Right lobe of liver (tissue), 4 donors: ENCODE measurements at regions not wholly inside any gene's neighbourhood (a gene's known extent, or its start where the extent isn't known, plus 50 kb on each side); places are given as distances from the start of the nearest gene placed in this dataset.

Source experiments
- CTCF ChIP-seq, 4 donors: fragments of 200-600 bp in 3 of 4; fragments of 450-650 bp in 1 of 4; IDR thresholded peaks; one replicate each; pipeline versions ENCODE4 v1.5.1 to v1.8.0; 2016 to 2022; ENCODE audit warnings: antibody characterized with exemption in 4 of 4, mild to moderate bottlenecking in 2 of 4
- POLR2A ChIP-seq: fragments of 450-650 bp; IDR thresholded peaks from one replicate; pipeline ENCODE4 v1.6.1; 2017; ENCODE audit warnings: antibody characterized with exemption, mild to moderate bottlenecking
- donor health status: DM: no; HTN: no; CAD: no.
- donor health status: DM: no; HTN: no; CAD: no.
- donor health status: DM: no; HTN: yes; CAD: no.

- no peak for TF ChIP-seq CTCF (IDR thresholded peaks at IDR 0.05)
- no peak for TF ChIP-seq POLR2A
Measured at GRCh38 chr2:109710505-109711229, 83.4 kb upstream of the RGPD5 start.
